GM12892 (cell line): ENCODE measurements at regions not wholly inside any gene's neighbourhood (a gene's known extent, or its start where the extent isn't known, plus 50 kb on each side); places are given as distances from the start of the nearest gene placed in this dataset.

Source experiments
- POLR2A ChIP-seq: IDR thresholded peaks from 2 replicates; pipeline ENCODE4 v1.6.1; 2011; ENCODE audit warnings: low read depth, low read length, control low read depth
- POLR2AphosphoS5 ChIP-seq: IDR thresholded peaks from 2 replicates; pipeline ENCODE4 v1.6.1; 2011; ENCODE audit warnings: low read depth, low read length, control low read depth
- TAF1 ChIP-seq: IDR thresholded peaks from 2 replicates; pipeline ENCODE4 v1.6.1; 2011; ENCODE audit warnings: low read depth, mild to moderate bottlenecking, control low read depth, low read length, borderline replicate concordance

- TF ChIP-seq POLR2A = no peak
- TF ChIP-seq POLR2AphosphoS5 = no peak
- no peak for TF ChIP-seq TAF1
These were observed 85.4 kb downstream of the UNCX start for GRCh38 chr7:1318051-1318450.
